ENCODE measurements at regions not wholly inside any gene's neighbourhood (a gene's known extent, or its start where the extent isn't known, plus 50 kb on each side); places are given as distances from the start of the nearest gene placed in this dataset.

GRCh38 chr13:100899720-100900316 lies 225.2 kb upstream of the TMTC4 start:
- no peak for DNase-seq
- no peaks in the 10 kb centered on the region for H3K36me3 Mint-ChIP-seq (ENCODE audit: insufficient read depth)
- H3K4me1 Mint-ChIP-seq (ENCODE audit: low read depth), result no peaks in the 10 kb centered on the region
- ATAC-seq, result peak; percentile 25 to 46
- H3K4me3 Mint-ChIP-seq, result no peak overlapping the region
- H3K9me3 Mint-ChIP-seq, result no peaks in the 10 kb centered on the region
- peaks cover 7% of the 10 kb centered on the region for H3K27me3 Mint-ChIP-seq (ENCODE audit: low read depth)

- H3K36me3 Mint-ChIP-seq (ENCODE audit: insufficient read depth), result no peaks in the 10 kb centered on the region
- H3K4me3 Mint-ChIP-seq, result no peak overlapping the region
- peaks cover 4% of the 10 kb centered on the region for H3K27me3 Mint-ChIP-seq (ENCODE audit: low read depth)
- ATAC-seq (no peak), DNase-seq (no peak)
- H3K9me3 Mint-ChIP-seq, result no peaks in the 10 kb centered on the region
- no peaks in the 10 kb centered on the region for H3K4me1 Mint-ChIP-seq (ENCODE audit: low read depth)
Observed at GRCh38 chr13:100898431-100898830, 223.8 kb upstream of the TMTC4 start.

- no peaks in the 10 kb centered on the region for H3K9me3 Mint-ChIP-seq
- H3K4me3 Mint-ChIP-seq, result no peak overlapping the region
- DNase-seq (no peak), ATAC-seq (no peak)
- H3K36me3 Mint-ChIP-seq (ENCODE audit: insufficient read depth), result no peaks in the 10 kb centered on the region
- peaks cover 6% of the 10 kb centered on the region for H3K27me3 Mint-ChIP-seq (ENCODE audit: low read depth)
- no peaks in the 10 kb centered on the region for H3K4me1 Mint-ChIP-seq (ENCODE audit: low read depth)
Observed at GRCh38 chr13:100895651-100896050, 221.1 kb upstream of the TMTC4 start.

GRCh38 chr13:100892981-100893380 lies 218.4 kb upstream of the TMTC4 start:
- no peaks in the 10 kb centered on the region for H3K36me3 Mint-ChIP-seq (ENCODE audit: insufficient read depth)
- no peaks in the 10 kb centered on the region for H3K4me1 Mint-ChIP-seq (ENCODE audit: low read depth)
- no peak overlapping the region for H3K4me3 Mint-ChIP-seq
- peaks cover 8% of the 10 kb centered on the region for H3K27me3 Mint-ChIP-seq (ENCODE audit: low read depth)
- DNase-seq (no peak), ATAC-seq (no peak)
- H3K9me3 Mint-ChIP-seq, result peaks cover 7% of the 10 kb centered on the region

- H3K4me1 Mint-ChIP-seq (ENCODE audit: low read depth), result no peaks in the 10 kb centered on the region
- no peaks in the 10 kb centered on the region for H3K36me3 Mint-ChIP-seq (ENCODE audit: insufficient read depth)
- no peak overlapping the region for H3K4me3 Mint-ChIP-seq
- H3K27me3 Mint-ChIP-seq (ENCODE audit: low read depth), result peaks cover 6% of the 10 kb centered on the region
- DNase-seq (no peak), ATAC-seq (no peak)
- peaks cover 7% of the 10 kb centered on the region for H3K9me3 Mint-ChIP-seq
Observed at GRCh38 chr13:100890645-100891044, 216.1 kb upstream of the TMTC4 start.

- Mint-ChIP-seq H3K36me3 (ENCODE audit: insufficient read depth) (no peaks in the 10 kb centered on the region), H3K27me3 (ENCODE audit: low read depth) (peaks cover 4% of the 10 kb centered on the region), H3K4me1 (ENCODE audit: low read depth) (no peaks in the 10 kb centered on the region), H3K9me3 (peaks cover 7% of the 10 kb centered on the region), H3K4me3 (no peak overlapping the region)
- DNase-seq (no peak), ATAC-seq (no peak)
Observed at GRCh38 chr13:100887729-100888151, 213.1 kb upstream of the TMTC4 start.

- DNase-seq, result no peak
Observed at GRCh38 chr13:100883453-100883852, 208.9 kb upstream of the TMTC4 start.

GRCh38 chr13:100881291-100881864 lies 206.8 kb upstream of the TMTC4 start:
- H3K4me3 Mint-ChIP-seq, result no peak overlapping the region
- DNase-seq, result no peak
- no peaks in the 10 kb centered on the region for H3K4me1 Mint-ChIP-seq (ENCODE audit: low read depth)
- H3K9me3 Mint-ChIP-seq, result peaks cover 4% of the 10 kb centered on the region
- H3K36me3 Mint-ChIP-seq (ENCODE audit: insufficient read depth), result no peaks in the 10 kb centered on the region
- no peak for ATAC-seq
- peaks cover 7% of the 10 kb centered on the region for H3K27me3 Mint-ChIP-seq (ENCODE audit: low read depth)

More at GRCh38 chr13:100883453-100883852, 208.9 kb upstream of the TMTC4 start:
- Mint-ChIP-seq H3K4me1 (ENCODE audit: low read depth) (no peaks in the 10 kb centered on the region), H3K27me3 (ENCODE audit: low read depth) (peaks cover 7% of the 10 kb centered on the region), H3K36me3 (ENCODE audit: insufficient read depth) (no peaks in the 10 kb centered on the region), H3K4me3 (no peak overlapping the region), H3K9me3 (peaks cover 2% of the 10 kb centered on the region)
- ATAC-seq, result no peak

- Mint-ChIP-seq H3K4me3 (no peak overlapping the region), H3K9me3 (peaks cover 8% of the 10 kb centered on the region), H3K36me3 (ENCODE audit: insufficient read depth) (no peaks in the 10 kb centered on the region), H3K4me1 (ENCODE audit: low read depth) (no peaks in the 10 kb centered on the region), H3K27me3 (ENCODE audit: low read depth) (peaks cover 10% of the 10 kb centered on the region)
- DNase-seq (no peak), ATAC-seq (no peak)
Observed at GRCh38 chr13:100880166-100880565, 205.6 kb upstream of the TMTC4 start.

- no peak for ATAC-seq
- Mint-ChIP-seq H3K9me3 (peaks cover 8% of the 10 kb centered on the region), H3K4me1 (ENCODE audit: low read depth) (no peaks in the 10 kb centered on the region), H3K4me3 (peak overlapping the region; percentile 5), H3K27me3 (ENCODE audit: low read depth) (peaks cover 12% of the 10 kb centered on the region), H3K36me3 (ENCODE audit: insufficient read depth) (no peaks in the 10 kb centered on the region)
- DNase-seq, result no peak
Observed at GRCh38 chr13:100879255-100879654, 204.7 kb upstream of the TMTC4 start.

- Mint-ChIP-seq H3K36me3 (ENCODE audit: insufficient read depth) (no peaks in the 10 kb centered on the region), H3K4me3 (no peak overlapping the region), H3K27me3 (ENCODE audit: low read depth) (peaks cover 24% of the 10 kb centered on the region), H3K9me3 (peaks cover 8% of the 10 kb centered on the region), H3K4me1 (ENCODE audit: low read depth) (no peaks in the 10 kb centered on the region)
- ATAC-seq (no peak), DNase-seq (no peak)
Observed at GRCh38 chr13:100876044-100876403, 201.4 kb upstream of the TMTC4 start.

- H3K9me3 Mint-ChIP-seq, result peaks cover 8% of the 10 kb centered on the region
- no peak overlapping the region for H3K4me3 Mint-ChIP-seq
- no peaks in the 10 kb centered on the region for H3K36me3 Mint-ChIP-seq (ENCODE audit: insufficient read depth)
- DNase-seq, result no peak
- H3K27me3 Mint-ChIP-seq (ENCODE audit: low read depth), result peaks cover 24% of the 10 kb centered on the region
- H3K4me1 Mint-ChIP-seq (ENCODE audit: low read depth), result no peaks in the 10 kb centered on the region
- peak; percentile 72 to 76 for ATAC-seq
Observed at GRCh38 chr13:100875392-100876043, 200.9 kb upstream of the TMTC4 start.

GRCh38 chr13:100872761-100873160 lies 198.2 kb upstream of the TMTC4 start:
- peaks cover 8% of the 10 kb centered on the region for H3K9me3 Mint-ChIP-seq
- H3K4me1 Mint-ChIP-seq (ENCODE audit: low read depth), result no peaks in the 10 kb centered on the region
- ATAC-seq (no peak), DNase-seq (no peak)
- H3K27me3 Mint-ChIP-seq (ENCODE audit: low read depth), result peaks cover 16% of the 10 kb centered on the region
- no peak overlapping the region for H3K4me3 Mint-ChIP-seq
- no peaks in the 10 kb centered on the region for H3K36me3 Mint-ChIP-seq (ENCODE audit: insufficient read depth)

GRCh38 chr13:100870898-100871297 lies 196.3 kb upstream of the TMTC4 start:
- Mint-ChIP-seq H3K4me1 (ENCODE audit: low read depth) (no peaks in the 10 kb centered on the region), H3K4me3 (no peak overlapping the region), H3K36me3 (ENCODE audit: insufficient read depth) (peaks cover 2% of the 10 kb centered on the region), H3K9me3 (peaks cover 18% of the 10 kb centered on the region), H3K27me3 (ENCODE audit: low read depth) (peaks cover 16% of the 10 kb centered on the region)
- ATAC-seq (no peak), DNase-seq (no peak)

- Mint-ChIP-seq H3K27me3 (ENCODE audit: low read depth) (peaks cover 2% of the 10 kb centered on the region), H3K9me3 (peaks cover 4% of the 10 kb centered on the region), H3K4me3 (no peak overlapping the region), H3K4me1 (ENCODE audit: low read depth) (no peaks in the 10 kb centered on the region), H3K36me3 (ENCODE audit: insufficient read depth) (no peaks in the 10 kb centered on the region)
- no peak for DNase-seq
- ATAC-seq, result no peak
Observed at GRCh38 chr13:100860866-100861265, 186.3 kb upstream of the TMTC4 start.

All from activated T-cell treated with anti-CD3 and anti-CD28 coated beads, Interleukin-2, amount 50 U/mL, for 4 hours (primary cell).